Mesenchymal stem cell (in vitro differentiated cells and primary cell): ENCODE measurements at regions not wholly inside any gene's neighbourhood (a gene's known extent, or its start where the extent isn't known, plus 50 kb on each side); places are given as distances from the start of the nearest gene placed in this dataset.

Experiments
- DNase-seq: peaks from one replicate; pipeline ENCODE4 v3.0.0-alpha.2; 2013
- H2AFZ ChIP-seq: one replicate; pipeline ENCODE4 v1.6.1; 2013; ENCODE audit warnings: low read depth, mild to moderate bottlenecking, control low read depth, inconsistent platforms, low read length, moderate library complexity
- H2AK5ac ChIP-seq: 2 replicates; pipeline ENCODE4 v1.6.1; 2013; ENCODE audit warnings: low read length, moderate library complexity, mild to moderate bottlenecking, inconsistent platforms; ENCODE audit not compliant: severe bottlenecking
- H2BK120ac ChIP-seq: one replicate; pipeline ENCODE4 v1.6.1; 2013; ENCODE audit warnings: low read depth, mild to moderate bottlenecking, inconsistent platforms, low read length, moderate library complexity
- H2BK12ac ChIP-seq, 2 experiments: one replicate each; pipeline ENCODE4 v1.6.1; 2013; ENCODE audit warnings: inconsistent platforms in 2 of 2, low read length in 2 of 2, mild to moderate bottlenecking in 2 of 2, moderate library complexity in 2 of 2, control low read depth in 1 of 2
- H2BK15ac ChIP-seq: one replicate; pipeline ENCODE4 v1.6.1; 2013; ENCODE audit warnings: mild to moderate bottlenecking, low read depth, inconsistent platforms; ENCODE audit not compliant: poor library complexity, severe bottlenecking
- H2BK5ac ChIP-seq: 2 replicates; pipeline ENCODE4 v1.6.1; 2013; ENCODE audit warnings: low read depth, mild to moderate bottlenecking, low read length, control low read depth, inconsistent platforms; ENCODE audit not compliant: poor library complexity, severe bottlenecking
- H3K14ac ChIP-seq, 2 experiments: one replicate each; pipeline ENCODE4 v1.6.1; 2013; ENCODE audit warnings: inconsistent platforms in 2 of 2, low read length in 2 of 2, control low read depth in 1 of 2, mild to moderate bottlenecking in 1 of 2, moderate library complexity in 1 of 2
- H3K18ac ChIP-seq, 2 experiments: one replicate each; pipeline ENCODE4 v1.6.1; 2013; ENCODE audit warnings: inconsistent platforms in 2 of 2, low read length in 2 of 2, control low read depth in 1 of 2, low read depth in 1 of 2, mild to moderate bottlenecking in 1 of 2
- H3K23ac ChIP-seq, 2 experiments: one replicate each; pipeline ENCODE4 v1.6.1; 2013; ENCODE audit warnings: inconsistent platforms in 2 of 2, low read length in 2 of 2, mild to moderate bottlenecking in 2 of 2, moderate library complexity in 2 of 2, control low read depth in 1 of 2
- H3K27ac ChIP-seq: 2 replicates; pipeline ENCODE4 v1.5.1; 2013; ENCODE audit warnings: mild to moderate bottlenecking, moderate library complexity, low read length, control low read depth, inconsistent platforms; ENCODE audit not compliant: poor library complexity, severe bottlenecking
- H3K27me3 ChIP-seq, 2 experiments: 2 replicates each; pipeline versions ENCODE4 v1.6.1 to v1.7.0; 2013; ENCODE audit warnings: low read length in 2 of 2, mild to moderate bottlenecking in 2 of 2, moderate library complexity in 2 of 2, control low read depth in 1 of 2, inconsistent platforms in 1 of 2; ENCODE audit not compliant: control insufficient read depth in 1 of 2, insufficient read depth in 1 of 2
- H3K36me3 ChIP-seq, 2 experiments: 2 replicates each; pipeline versions ENCODE4 v1.6.1 to v1.7.0; 2013; ENCODE audit warnings: low read length in 2 of 2, control low read depth in 1 of 2, inconsistent platforms in 1 of 2, low read depth in 1 of 2, mild to moderate bottlenecking in 1 of 2; ENCODE audit not compliant: insufficient read depth in 2 of 2, control insufficient read depth in 1 of 2
- H3K4ac ChIP-seq, 2 experiments: one replicate each; pipeline ENCODE4 v1.6.1; 2013; ENCODE audit warnings: inconsistent platforms in 2 of 2, low read length in 2 of 2, mild to moderate bottlenecking in 2 of 2, moderate library complexity in 2 of 2, control low read depth in 1 of 2, low read depth in 1 of 2
- H3K4me1 ChIP-seq: 2 replicates; pipeline ENCODE4 v1.6.1; 2013; ENCODE audit warnings: low read depth, low read length, control low read depth; ENCODE audit not compliant: control insufficient read depth, insufficient read depth
- H3K4me2 ChIP-seq: 2 replicates; pipeline ENCODE4 v1.6.1; 2013; ENCODE audit warnings: low read length, mild to moderate bottlenecking, inconsistent platforms; ENCODE audit not compliant: poor library complexity, severe bottlenecking
- H3K4me3 ChIP-seq, 2 experiments: 2 replicates each; pipeline versions ENCODE4 v1.5.1 to v1.7.0; 2013; ENCODE audit warnings: low read length in 2 of 2, mild to moderate bottlenecking in 2 of 2, control low read depth in 1 of 2, low read depth in 1 of 2; ENCODE audit not compliant: insufficient read depth in 1 of 2
- H3K79me1 ChIP-seq: replicated peaks from 2 replicates; pipeline ENCODE4 v1.6.1; 2013; ENCODE audit warnings: mild to moderate bottlenecking, control low read depth, low read length, inconsistent platforms; ENCODE audit not compliant: poor library complexity, severe bottlenecking
- H3K9ac ChIP-seq: 2 replicates; pipeline ENCODE4 v1.7.0; 2013; ENCODE audit warnings: mild to moderate bottlenecking, low read length, moderate library complexity
- H3K9me3 ChIP-seq: 2 replicates; pipeline ENCODE4 v1.7.0; 2013; ENCODE audit warnings: mild to moderate bottlenecking, low read length; ENCODE audit not compliant: control insufficient read depth
- H4K8ac ChIP-seq: one replicate; pipeline ENCODE4 v1.6.1; 2013; ENCODE audit warnings: inconsistent platforms, mild to moderate bottlenecking, low read length, moderate library complexity
- H4K91ac ChIP-seq: one replicate; pipeline ENCODE4 v1.6.1; 2013; ENCODE audit warnings: mild to moderate bottlenecking, low read length, inconsistent platforms
- whole genome bisulfite sequencing: methylation state at CpG from one replicate; pipeline ENCODE4 v1.1.7; 2013; ENCODE audit warnings: mixed read lengths; 5-methylcytosine and 5-hydroxymethylcytosine counted together

DNA sequence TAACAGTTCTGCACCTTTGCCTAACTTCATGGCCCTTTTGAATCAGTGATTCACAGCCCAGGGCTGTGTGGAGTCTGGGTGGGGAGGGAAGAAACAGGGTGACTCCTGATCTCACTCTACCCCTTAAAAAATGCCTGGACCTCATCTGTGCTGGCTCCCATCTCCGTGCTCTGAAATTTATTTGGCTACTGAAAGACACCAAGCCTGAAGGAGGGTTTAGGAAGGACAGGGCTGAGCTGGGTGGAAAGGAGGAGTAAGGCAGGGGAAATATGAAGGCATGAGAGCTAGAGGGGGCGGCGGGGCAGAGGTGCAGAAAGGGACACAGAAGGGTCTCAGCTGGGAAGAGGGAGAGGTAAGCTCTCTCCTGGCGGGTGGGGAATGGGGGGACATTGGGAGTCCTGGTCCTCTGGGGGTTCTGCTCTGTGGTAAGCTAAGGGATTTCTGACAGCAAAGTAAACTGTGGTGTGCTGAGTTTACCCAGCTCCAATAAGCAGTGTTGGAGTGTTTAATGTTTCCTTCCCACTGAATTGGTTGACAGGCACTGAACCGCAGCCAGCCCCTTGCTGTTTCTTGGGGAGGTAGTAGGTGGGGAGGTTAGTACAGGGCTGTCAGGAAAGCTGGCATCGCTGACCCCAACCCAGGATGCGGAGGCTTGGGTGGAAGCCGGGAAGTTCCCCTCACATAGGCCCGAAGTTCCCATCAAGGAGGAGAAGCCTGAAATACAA, 71.1 kb downstream of the RPUSD4 start:
- peak overlapping the region; percentile 27 for H2BK120ac ChIP-seq
- H3K36me3 ChIP-seq, result no peaks in the 10 kb centered on the region
- H4K91ac ChIP-seq, result peak overlapping the region; percentile 39
- H2BK15ac ChIP-seq, result no peak overlapping the region
- no peak overlapping the region for H2BK5ac ChIP-seq
- H3K27me3 ChIP-seq, result peaks cover 0 to 66% of the 10 kb centered on the region in 2 experiments
- H4K8ac ChIP-seq, result peak overlapping the region; percentile 91
- peak; percentile 70 for DNase-seq
- H3K14ac ChIP-seq, result no peak overlapping the region
- H2AK5ac ChIP-seq, result no peak overlapping the region
- peak overlapping the region in 1 of 2 experiments; percentile 9 for H3K23ac ChIP-seq
- H3K4me3 ChIP-seq, result peak overlapping the region in 1 of 2 experiments; percentile 58
- H3K9ac ChIP-seq, result peak overlapping the region; percentile 69
- no peaks in the 10 kb centered on the region for H3K79me1 ChIP-seq
- H3K4ac ChIP-seq, result peak overlapping the region; percentile 56 to 66
- H3K4me1 ChIP-seq, result peaks cover 17% of the 10 kb centered on the region
- H3K4me2 ChIP-seq, result no peak overlapping the region
- H2AFZ ChIP-seq, result no peak overlapping the region
- H2BK12ac ChIP-seq, result peak overlapping the region; percentile 85
- no peak overlapping the region for H3K27ac ChIP-seq
- peak overlapping the region; percentile 67 to 83 for H3K18ac ChIP-seq
- no peaks in the 10 kb centered on the region for H3K9me3 ChIP-seq
- 42% methylated on average over 9 of the region's 9 CpGs for WGBS

DNA sequence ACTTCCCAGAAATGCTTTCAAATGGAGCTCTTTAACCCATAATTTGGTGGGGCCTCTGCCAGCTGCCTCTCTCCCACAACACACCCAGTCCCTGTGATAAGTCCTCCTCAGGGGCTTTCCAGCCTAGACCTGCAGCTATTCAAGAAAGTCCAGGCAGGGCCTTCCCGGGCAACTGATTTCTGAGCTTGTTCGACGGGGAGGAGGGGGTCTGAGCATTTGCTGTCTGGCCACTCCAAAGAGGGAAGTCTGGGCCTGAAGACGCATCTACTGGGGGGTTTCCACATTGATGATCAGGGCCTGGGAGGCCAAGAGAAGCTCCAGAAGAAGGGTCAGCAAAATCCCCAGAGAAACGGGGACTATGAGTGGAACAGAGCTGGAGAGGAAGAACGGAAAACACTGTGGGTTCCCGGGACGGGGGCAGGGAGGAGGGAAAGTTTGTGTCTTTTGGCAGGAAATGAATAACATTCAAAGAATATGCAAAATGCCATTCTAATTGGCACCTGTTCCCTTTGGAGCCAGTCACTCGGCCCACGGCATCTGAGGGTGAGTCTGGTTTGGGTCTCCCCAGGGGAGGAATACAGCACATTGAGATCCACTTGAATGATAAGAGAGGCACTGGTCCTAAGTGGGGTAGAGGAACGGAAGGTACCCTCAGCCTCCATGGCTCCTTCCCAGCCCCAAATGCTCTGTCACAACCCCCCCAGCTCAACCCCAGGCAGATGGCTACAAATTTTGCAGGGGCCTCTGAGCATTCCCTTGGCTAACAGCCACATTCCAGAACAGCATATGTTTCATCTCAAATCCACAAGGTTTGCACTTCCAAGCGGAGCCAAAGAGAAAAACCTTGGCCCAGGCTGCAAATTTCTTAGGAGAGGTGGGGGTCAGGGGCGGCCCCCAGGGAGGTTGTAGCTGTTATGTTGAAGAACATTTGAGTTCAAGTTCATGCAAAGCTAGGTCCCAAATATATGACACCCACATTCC, 72.0 kb downstream of the RPUSD4 start:
- DNase-seq, result peak; percentile 64
- WGBS, result 19% methylated on average over 11 of the region's 13 CpGs
- H3K36me3 ChIP-seq, result no peaks in the 10 kb centered on the region

DNA sequence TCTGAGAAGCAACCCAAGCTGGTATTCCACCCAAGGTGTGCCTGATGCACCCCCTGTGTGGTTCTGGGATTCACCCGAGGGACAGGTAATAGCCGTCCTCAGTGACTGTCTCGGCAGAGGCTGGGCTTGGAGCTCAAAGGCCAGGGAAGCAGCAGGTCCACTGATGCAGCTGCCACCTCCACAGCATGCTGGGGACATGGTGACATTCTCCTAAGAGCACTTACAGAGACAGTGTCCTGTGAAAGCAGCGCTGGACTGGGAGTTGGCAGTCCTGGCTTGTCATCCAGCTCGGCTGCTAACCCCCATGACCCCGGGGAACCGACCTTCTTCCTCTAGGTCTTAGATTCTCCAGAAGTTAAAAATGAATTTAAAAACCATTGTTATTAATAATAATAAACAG, 72.8 kb downstream of the RPUSD4 start:
- Histone ChIP-seq H4K91ac (peak overlapping the region; percentile 30), H3K14ac (peak overlapping the region in 1 of 2 experiments; percentile 88), H3K79me1 (no peaks in the 10 kb centered on the region), H3K27me3 (peaks cover 0 to 83% of the 10 kb centered on the region in 2 experiments), H2AFZ (no peak overlapping the region), H3K4me2 (no peak overlapping the region), H2BK12ac (peak overlapping the region; percentile 96 to 98), H3K4me3 (peak overlapping the region in 1 of 2 experiments; percentile 58), H3K9me3 (no peaks in the 10 kb centered on the region), H2BK120ac (no peak overlapping the region), H3K27ac (no peak overlapping the region), H3K4me1 (peaks cover 22% of the 10 kb centered on the region), H2BK5ac (no peak overlapping the region), H3K23ac (no peak overlapping the region), H3K4ac (no peak overlapping the region), H4K8ac (no peak overlapping the region), H3K9ac (peak overlapping the region; percentile 69), H2BK15ac (no peak overlapping the region), H3K18ac (peak overlapping the region; percentile 16 to 81), H2AK5ac (no peak overlapping the region), H3K36me3 (no peaks in the 10 kb centered on the region)
- WGBS, result 88% methylated on average over 7 of the region's 7 CpGs
- no peak for DNase-seq

More for the DNA sequence above, 72.0 kb downstream of the RPUSD4 start:
- H2AK5ac ChIP-seq, result no peak overlapping the region
- H3K9me3 ChIP-seq, result no peaks in the 10 kb centered on the region
- H2BK5ac ChIP-seq, result no peak overlapping the region
- H3K4me2 ChIP-seq, result no peak overlapping the region
- peak overlapping the region; percentile 85 for H2BK12ac ChIP-seq
- H3K4me1 ChIP-seq, result peaks cover 17% of the 10 kb centered on the region
- H3K23ac ChIP-seq, result no peak overlapping the region
- H3K27me3 ChIP-seq, result peaks cover 0 to 76% of the 10 kb centered on the region in 2 experiments
- H3K27ac ChIP-seq, result no peak overlapping the region
- H2BK120ac ChIP-seq, result peak overlapping the region; percentile 3
- no peak overlapping the region for H2BK15ac ChIP-seq
- H4K8ac ChIP-seq, result peak overlapping the region; percentile 41
- no peak overlapping the region for H3K14ac ChIP-seq
- no peak overlapping the region for H2AFZ ChIP-seq
- H3K79me1 ChIP-seq, result no peaks in the 10 kb centered on the region
- H3K18ac ChIP-seq, result peak overlapping the region; percentile 67 to 83
- H3K4ac ChIP-seq, result peak overlapping the region in 1 of 2 experiments; percentile 66
- peak overlapping the region in 1 of 2 experiments; percentile 58 for H3K4me3 ChIP-seq
- no peak overlapping the region for H4K91ac ChIP-seq
- H3K9ac ChIP-seq, result peak overlapping the region; percentile 69
